Inferior parietal cortex (tissue), 1 donor: ENCODE measurements at regions not wholly inside any gene's neighbourhood (a gene's known extent, or its start where the extent isn't known, plus 50 kb on each side); places are given as distances from the start of the nearest gene placed in this dataset.
A peak's percentile ranks its signal among the peaks of the same experiment; 100 is the strongest.
"Not testable (repeated sequence)": the region's sequence is repeated elsewhere in the genome, so short reads cannot be mapped to it uniquely, and the experiment has no call there.

ENCODE experiments used
- DNase-seq: peaks from one replicate; pipeline ENCODE4 v3.0.0-alpha.2; 2016; ENCODE audit errors: extremely low spot score

DNA sequence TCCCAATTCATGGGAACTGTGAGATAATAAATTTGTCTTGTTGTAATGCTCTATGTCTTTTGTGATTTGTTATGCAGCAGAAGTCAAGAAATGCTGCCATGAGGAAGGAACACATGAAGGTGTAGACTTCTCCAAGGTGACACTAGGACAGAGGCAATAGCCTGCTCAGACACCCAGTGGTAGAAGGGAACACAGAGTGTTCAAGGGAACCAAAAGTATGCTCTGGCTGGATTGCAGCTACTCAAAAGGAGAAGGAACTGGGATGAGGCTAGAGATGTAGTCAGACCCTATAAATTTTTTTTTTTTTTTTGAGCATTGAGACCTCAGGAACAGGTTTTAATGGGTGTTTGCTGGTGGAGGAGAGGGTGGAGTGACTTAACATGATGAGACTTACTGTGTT is 232.5 kb downstream of the PARP8 start:
- DNase-seq = no peak

DNA sequence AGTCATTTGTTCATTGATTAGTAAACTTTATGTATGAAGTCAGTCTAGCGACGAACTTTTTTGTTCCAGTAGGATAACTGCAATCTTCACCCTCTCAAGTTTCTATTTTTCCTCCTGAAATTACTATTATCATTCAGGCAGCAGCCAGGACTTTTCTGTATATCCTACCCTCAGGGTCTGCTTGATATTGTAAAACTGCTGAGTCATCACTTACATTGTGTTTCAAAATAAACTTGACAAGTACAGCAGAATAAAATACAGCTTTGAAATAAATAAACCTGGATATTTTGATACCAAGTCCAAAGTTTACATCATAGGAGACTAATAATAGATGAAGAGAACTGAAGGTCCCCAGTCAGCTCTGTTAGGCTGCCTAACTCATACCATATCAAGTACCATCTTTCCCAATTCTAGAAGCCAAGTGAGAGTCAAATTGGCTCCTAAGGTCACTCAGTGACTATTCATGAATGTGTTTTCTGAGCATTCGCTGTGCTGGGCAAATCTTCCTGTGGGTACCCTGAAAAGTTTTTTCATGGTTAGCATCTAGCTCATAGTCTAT is 234.6 kb downstream of the PARP8 start:
- DNase-seq = no peak

DNA sequence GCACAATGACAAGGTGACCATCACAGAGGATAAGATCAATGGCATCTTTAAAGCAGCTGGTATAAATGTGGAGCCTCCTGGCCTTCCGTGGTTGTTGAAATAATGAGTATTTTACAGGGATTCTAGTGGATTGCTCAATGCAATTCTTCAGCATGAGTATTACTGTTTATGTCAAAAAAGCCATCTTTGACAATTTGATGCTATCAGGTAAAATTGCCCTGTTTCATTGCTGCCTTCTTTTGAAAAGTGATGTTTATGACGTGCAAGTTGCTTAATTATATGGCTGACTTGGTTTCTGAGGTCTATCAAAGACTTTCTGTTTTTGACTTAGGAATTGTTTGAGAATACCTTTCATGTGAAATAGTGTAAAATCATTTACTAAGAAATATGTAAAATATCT is 237.2 kb downstream of the PARP8 start:
- no peak for DNase-seq

DNA sequence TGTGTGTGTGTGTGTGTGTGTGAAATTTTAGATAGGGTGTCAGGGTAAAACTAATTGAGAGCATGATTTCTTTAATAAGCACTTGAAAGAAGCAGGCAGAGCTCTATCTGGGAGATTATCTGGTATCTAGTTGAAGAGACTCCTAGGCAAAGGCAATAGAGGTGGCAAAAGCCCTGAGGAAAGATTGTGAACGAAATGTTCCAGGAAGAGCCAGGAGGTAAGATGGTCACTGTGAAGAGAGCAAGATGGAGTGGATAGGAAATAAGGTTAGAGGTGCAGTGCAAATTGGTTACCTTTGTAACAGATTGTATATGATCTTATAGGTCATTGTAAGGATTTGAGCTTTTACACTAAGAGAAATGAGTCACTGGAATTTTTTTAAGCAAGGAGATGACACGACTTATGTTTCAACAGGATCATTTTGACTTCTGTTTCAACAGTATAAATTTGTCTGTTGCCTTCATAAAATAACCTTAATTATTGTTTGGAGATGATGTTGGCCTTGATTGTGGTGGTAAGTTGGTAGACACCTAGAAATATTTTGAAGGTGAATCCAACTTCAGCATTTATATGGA is 239.6 kb downstream of the PARP8 start:
- no peak for DNase-seq

DNA sequence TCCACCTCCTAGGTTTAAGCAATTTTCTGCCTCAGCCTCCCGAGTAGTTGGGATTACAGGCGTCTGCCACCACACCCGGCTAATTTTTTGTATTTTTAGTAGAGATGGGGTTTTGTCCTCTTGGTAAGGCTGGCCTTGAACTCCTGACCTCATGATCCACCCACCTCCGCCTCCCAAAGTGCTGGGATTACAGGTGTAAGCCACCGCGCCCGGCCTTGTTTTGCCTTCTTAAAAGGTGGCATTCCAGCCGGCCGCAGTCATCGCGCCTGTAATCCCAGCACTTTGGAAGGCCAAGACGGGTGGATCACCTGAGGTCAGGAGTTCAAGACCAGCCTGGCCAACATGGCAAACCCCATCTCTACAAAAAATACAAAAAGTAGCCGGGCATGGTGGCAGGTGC is 253.7 kb downstream of the PARP8 start:
- not testable (repeated sequence) for DNase-seq

DNA sequence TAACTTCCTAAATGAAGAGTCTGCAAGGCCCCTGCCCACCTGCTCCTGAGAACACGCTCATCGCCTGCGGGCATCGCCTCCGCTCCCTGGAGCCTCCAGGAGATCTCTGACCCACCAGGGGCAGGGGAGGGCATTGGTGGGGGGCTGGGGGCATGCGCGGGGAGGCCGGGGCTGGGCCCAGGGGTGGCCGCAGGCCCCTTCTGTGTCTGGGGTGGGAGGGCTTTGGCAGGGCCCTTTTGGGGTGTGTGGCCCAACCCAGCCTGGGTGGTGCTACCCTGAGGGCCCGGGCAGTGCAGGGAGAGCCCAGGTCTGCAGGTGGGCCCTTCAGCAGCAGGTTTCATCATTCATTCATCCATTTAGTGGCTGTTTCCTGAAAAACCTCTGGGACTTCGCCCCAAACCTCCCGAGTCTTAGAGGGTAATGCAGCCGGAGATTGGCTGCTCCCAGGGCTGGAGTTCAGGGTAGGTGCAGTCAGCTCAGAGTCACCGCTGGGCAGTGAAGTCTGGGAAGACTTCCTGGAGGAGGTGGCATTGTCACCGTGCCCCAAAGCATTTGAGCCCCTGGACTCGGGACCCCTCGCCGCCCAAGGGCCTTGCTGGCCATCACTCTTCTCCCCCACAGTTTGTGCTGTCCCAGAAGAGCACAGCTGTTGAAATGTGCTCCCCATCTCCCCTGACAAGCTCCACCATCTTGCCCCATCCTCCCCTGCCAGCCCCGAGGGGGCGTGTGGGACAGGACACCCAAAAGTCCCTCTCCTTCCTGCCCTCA is 255.1 kb downstream of the PARP8 start:
- DNase-seq = no peak

DNA sequence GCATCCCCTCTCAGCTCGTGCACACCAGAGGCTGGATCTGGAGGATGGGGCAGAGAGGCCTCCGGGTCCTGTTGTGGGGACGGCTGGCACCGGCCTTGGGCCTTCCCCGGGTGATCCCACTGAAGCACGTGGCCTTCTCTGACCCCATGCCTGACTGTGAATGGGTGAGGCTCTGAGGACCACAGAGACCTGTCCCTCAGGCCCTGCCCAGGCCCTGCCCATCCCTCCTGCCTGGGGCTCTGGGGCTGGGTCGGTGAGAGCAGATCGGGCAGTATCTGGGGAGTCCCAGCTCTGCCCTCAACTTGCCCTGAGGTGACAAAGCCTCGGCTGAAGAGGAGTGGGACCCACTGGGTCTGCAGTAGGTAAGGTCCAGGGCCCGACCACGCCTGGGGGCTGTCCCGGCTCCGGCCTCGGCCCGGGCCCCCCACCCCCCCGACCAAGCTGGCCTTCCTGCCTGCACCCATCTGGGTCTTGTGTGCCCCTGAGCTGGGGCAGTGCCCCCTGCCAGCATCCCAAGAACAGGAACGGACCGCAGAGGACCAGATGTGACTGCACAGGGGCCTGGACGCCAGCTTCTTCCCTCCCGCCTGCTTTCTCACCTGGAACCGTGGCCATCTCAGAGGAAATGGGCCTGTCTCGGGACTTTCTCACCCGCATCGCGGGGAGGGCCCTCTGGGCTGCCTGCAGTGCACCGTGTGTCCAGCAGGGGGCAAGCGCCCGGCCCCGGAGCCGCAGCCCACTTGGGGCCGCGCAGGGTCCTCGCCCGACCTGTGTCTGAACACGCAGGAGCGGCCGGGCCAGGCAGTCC is 255.9 kb downstream of the PARP8 start:
- DNase-seq = not testable (repeated sequence)

DNA sequence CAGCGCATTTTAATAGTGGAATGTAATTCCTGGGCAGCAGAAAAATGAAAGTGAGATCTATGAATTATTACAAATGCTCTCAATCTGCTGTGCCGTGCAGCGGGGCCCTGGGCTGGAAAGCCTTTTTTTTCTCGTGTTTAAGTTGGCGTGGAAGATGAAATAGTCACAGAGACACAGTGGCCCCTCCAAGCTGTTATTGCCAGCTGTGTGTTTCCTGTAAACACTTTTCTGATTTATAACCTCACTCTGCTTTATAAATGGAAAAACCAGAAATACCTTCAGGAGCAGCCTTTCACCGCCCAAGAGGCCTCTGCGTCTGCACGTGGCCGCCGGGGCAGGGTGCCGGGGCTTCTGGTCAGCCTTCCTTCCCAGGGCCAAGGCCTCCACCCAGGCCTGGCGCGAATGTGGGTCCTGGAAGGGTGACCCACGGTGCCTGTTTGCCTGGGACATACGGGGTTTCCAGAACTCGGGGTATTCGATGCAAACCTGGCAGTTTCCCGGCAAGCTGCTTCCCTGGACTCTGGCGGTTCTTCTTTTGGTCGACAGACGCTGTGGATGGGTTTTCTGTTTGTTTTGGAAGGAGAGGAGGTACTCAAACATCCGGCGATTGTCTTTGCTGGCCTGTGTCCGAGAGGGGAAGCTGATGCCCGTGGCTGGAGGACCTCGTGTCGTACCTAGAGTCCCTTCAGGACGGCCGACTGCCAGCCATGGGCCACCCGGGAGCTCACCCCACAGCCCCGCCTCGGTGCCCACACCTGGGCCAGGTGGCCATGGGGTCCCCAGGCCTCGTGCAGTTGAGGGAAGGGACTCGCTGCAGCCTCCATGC is 256.7 kb downstream of the PARP8 start:
- no peak for DNase-seq

DNA sequence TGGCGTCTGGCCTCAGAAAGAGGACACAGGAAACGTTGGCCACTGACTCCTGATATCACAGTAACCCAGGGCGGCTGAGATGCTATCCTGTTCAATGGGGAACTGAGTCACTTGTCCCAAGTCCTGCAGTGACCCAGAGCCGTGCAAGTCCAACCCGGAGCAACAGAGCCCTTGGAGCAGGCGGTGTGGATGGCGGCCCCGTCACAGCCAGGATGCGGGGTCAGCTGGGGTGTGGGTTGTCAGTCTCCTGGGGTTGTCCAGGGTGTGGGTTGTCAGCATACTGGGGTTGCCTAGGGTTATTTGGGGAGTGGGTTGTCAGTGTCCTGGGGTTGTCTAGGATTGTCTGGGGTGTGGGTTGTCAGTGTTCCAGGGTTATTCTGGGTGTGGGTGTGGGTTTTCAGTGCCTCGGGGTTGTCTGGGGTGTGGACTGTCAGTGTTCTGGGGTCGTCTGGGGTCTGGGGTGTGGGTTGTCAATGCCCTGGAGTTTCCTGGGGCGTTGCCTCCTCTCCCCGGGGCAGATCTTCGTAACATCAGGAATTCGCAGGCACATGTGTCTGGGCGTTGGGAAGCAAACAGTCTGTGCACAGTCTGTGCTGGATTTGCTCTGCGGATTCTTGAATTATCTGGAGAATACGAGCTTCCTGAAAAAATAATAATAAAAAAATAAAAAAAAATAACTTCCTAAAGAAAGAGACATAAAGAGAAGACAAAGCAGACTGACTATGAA is 257.5 kb downstream of the PARP8 start:
- DNase-seq = no peak

DNA sequence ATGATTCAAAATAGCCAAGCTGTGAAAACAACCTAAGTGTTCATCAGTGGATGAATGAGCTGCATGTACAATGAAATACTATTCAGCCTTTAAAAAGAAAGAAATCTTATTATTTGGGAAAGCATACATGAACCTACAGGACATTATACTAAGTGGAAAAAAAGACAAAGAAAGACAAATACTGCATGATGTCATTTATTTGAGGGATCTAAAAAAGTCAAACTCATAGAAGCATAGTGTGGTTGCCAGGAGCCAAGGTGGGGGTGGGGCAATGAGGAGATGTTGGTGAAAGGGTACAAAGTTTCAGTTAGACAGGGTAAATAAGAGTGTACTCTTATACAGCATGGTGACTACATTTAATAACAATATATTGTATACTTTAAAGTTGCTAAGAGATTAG is 261.5 kb downstream of the PARP8 start:
- no peak for DNase-seq

DNA sequence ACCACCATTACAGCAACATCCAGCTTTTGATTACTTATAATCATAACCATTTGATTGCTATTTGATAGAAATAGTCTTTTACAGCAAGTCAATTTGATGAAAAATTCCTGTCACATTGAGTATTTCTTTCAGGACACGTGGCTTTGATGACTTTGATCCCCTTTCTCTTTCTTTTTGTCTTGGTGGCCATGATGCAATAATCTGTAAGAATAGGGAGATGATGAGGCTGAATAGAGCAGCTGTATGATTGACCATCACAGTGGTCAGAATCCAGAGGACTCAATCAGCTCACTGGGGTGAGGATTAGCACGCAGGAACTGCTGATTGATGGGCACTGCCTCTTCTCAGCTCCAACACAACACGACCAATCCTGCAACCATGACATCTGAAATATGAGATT is 262.7 kb downstream of the PARP8 start:
- DNase-seq = no peak

DNA sequence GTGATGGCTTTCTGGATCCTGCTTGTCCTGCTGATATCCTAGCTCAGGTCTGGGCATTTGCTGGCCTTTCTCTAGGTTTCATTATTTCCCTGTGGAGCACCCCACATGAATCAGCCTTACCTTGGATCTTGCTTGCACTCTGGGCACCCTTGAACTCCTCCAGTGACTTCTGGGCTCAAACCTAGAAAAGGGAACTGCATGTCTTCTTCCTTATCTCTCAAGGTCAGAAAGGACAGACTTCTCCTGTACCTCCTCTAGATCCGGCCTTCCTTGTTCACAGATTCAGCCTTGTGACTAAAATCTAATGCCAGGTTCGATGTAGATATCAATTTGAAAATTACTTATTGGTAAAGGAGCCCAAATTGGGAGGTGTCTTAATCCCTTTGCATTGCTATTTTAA is 267.9 kb downstream of the PARP8 start:
- no peak for DNase-seq

DNA sequence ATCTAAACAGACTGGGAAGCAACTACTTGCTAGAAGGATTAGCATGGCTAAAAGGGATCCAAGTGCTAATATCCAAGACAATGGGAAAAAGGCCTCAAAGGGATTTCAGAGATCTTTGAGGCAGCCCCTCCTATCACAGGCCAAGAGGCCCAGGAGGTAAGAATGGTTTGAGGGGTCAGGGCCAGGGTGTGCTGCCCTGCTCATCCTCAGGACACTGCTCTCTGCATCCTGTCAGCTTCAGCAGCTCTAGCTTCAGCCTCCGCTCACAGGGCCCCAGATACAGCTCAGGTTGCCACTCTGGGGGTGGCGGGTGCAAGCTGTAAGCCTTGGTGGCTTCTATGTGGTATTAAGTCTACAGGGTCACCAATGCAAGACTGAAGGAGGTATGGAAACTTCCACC is 278.7 kb downstream of the PARP8 start:
- DNase-seq = no peak

DNA sequence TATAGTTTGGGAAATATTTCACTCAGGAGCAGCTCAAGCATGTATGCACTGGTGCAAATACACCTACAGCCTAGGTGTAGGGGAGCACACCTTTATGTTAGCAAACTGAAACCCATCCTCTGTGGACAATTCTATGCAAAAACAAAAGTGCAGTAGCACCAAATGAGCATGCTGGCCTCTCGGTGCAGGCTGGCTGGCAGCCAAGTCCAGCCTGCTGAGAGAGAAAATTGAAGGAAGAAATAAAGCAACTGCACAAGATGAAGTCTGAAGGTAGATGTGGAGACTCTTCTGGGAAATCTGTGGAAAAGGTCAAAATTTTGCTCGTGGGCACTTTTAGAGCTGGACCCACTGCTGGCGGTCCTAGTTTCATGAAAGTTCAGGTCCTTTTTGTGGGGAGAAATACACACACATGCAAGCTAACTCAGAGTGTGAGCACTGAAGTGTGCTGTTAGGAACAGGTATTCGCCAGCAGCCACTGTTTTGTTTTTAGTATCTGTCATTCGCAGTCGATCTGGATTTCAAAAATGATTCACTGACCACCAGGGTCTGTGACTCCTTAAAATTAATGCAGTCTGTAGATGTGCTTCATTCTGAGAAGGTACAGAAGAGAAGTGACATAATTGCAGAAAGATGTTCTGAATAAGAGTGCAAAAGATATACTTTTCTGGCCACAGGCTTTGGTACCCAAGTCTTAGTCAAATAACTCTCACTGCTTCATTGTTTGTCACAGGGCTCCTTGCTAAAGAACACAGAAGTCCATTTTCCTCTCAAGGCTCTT is 281.7 kb downstream of the PARP8 start:
- no peak for DNase-seq

DNA sequence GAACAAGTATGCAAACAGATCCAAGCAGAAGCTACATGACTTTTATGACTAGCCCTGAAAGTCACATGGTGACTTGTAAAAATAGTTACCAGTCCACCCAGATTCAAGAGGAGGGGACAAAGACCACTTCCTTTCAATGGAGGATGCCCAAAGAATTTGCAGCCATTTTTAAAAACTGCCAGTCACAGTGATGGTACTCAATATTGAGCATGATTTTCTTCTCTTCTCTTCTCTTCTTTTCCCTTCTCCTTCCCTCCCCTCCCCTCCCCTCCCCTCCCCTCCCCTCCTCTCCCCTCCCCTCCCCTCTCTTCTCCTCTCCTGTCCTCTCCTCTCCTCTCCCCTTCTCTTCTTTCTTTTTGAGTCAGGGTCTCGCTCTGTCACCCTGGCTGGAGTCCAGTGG is 286.9 kb downstream of the PARP8 start:
- DNase-seq = no peak

DNA sequence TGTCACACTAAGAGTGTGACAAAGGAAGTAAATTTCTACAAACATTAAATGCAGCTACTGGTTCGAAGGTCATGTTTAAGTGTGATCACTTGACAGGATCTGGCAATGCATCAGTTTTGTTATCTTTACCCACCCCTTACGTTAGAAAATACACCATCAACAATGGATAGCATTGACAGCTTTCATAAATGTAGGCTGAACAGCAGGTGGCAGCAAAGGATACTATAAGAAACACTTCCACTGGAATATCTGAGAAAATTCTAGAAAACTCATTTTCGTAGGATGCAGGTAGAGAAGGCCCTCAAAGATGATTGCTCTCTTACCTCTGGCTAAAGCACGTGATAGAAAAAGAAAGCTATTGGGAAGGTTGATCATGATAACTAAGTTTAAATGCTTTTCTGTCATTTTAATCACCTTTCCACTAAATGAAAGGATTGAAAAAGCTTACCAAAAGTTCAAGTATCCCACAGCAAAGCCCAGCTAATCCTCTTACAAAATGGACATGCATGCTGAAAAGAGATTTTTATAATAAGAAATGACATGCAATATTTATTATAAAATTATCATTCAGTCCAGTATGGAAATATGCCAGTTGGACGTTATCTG is 292.5 kb downstream of the PARP8 start:
- peak; percentile 79 for DNase-seq

DNA sequence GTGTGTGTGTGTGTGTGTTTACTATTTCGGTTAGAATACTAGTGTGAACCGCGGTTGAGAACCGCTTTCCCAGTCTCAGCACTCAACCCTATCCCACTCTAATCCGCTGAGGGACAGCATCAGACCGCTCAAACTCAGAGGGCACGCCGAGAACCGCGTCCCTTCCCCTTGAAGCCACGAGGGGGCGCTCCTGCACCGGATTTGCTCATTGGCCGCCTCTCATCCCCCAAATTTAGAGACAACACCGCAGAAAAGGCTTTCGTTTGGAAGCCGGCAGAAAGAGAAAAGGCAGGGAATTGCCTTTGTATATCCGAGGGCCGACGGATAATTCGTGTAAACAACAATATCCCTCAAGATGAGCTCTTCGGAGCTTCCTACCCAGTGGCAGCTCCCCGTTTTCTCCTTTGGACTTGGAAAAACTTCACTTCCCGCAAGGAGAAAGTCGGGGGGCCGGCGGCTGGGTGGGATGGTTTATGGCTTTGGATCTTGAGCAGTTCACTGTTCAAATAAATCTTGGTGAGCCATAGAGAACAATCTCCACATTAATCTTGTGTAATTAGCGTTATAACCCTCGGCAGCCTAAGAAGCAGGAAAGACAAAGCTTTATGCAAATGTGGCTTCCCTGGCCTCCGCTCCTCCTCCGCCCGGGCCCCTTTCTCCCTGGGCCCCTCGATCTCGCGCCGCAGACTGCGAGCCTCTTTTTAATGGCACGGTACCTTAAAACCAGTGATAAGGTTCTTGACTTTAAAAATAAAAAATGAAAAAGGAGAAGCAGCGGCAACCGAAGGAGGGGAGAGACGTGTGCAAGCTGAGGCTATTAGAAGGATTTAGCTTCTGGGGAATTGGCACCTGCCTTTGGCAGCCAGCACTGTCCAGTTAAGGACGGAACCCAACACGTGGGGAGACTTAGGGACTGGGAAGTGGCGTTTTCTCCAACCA is 296.8 kb downstream of the PARP8 start:
- DNase-seq = peak; percentile 78

DNA sequence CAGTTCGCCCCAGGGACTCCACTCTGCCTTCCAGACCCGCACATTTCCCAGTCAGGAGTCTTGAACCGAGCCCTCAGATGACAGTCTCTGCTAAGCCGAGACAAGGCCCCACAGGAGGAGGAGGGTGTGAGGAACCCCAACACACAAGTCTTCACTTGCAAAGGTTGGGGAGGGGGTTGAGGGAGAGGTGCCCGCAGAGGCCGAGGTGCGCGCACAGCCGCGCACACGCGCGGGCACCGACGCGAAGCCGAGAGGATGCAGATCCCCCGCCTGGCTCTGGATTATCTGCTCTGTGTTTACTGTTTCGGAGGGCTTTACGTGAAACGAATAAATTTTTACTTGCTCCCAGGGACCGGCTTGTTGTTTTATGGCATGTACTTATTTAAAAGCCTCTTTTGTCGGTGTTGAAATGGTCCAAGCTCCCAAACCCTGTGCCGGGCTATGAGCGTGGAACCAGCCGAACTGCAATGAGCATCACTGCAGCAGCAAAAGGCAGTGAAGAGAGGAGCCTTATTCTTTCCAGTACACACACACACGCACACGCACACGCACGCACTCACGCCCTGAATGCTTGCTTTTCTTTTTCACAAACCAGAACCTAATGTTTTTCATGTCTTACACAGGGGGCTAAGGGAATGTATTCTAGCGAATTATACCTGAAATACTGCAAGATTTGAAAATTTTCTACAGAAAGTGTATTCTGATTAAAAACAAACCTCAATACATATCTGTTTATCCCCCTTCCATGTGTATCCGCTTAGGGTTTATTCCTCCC is 297.7 kb downstream of the PARP8 start:
- DNase-seq = no peak
